Astrocyte (in vitro differentiated cells and primary cell): ENCODE measurements at regions not wholly inside any gene's neighbourhood (a gene's known extent, or its start where the extent isn't known, plus 50 kb on each side); places are given as distances from the start of the nearest gene placed in this dataset.

ENCODE experiments used
- CTCF ChIP-seq: IDR thresholded peaks from 2 replicates; pipeline ENCODE4 v1.5.1; 2011; ENCODE audit warnings: low read depth, mild to moderate bottlenecking, inconsistent platforms, low read length, moderate library complexity; ENCODE audit not compliant: insufficient read depth
- EZH2 ChIP-seq: IDR thresholded peaks from 2 replicates; pipeline ENCODE4 v1.6.1; 2012; ENCODE audit warnings: mild to moderate bottlenecking, low read length, inconsistent platforms; ENCODE audit not compliant: insufficient read depth

GRCh38 chrY:8644926-8645325, 692.3 kb upstream of the TSPY4 start:
- TF ChIP-seq CTCF (no peak), EZH2 (no peak)
